HG03457 (cell line): ENCODE measurements at regions not wholly inside any gene's neighbourhood (a gene's known extent, or its start where the extent isn't known, plus 50 kb on each side); places are given as distances from the start of the nearest gene placed in this dataset.

ENCODE experiments used
- ATAC-seq: cut with Tn5 transposase; IDR thresholded peaks from one replicate; pipeline ENCODE4 v1.9.1; 2021; ENCODE audit warnings: moderate number of reproducible peaks; ENCODE audit not compliant: unreplicated experiment

DNA sequence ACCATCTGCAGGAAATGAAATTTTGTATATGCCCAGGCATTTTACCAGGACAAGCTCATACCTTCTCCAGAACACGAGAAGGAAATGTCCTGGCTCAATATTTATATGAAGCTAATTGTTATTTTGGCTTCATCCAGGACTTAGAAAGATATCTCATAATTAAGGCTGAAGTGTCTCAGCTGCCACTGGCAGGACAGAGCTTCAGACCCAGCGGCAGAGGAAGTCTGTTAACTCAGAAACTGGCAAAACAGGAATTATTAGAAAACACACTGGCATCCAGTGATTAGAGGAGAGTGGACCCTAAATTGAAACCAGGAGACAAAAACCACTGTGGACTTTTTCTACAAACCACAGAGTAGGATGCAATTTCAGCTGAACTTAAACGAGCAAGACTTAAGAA lies 329.7 kb downstream of the CYRIA start:
- ATAC-seq = no peak

- ATAC-seq = no peak
Observed at GRCh38 chr2:16335604-16335930, 330.1 kb downstream of the CYRIA start.

DNA sequence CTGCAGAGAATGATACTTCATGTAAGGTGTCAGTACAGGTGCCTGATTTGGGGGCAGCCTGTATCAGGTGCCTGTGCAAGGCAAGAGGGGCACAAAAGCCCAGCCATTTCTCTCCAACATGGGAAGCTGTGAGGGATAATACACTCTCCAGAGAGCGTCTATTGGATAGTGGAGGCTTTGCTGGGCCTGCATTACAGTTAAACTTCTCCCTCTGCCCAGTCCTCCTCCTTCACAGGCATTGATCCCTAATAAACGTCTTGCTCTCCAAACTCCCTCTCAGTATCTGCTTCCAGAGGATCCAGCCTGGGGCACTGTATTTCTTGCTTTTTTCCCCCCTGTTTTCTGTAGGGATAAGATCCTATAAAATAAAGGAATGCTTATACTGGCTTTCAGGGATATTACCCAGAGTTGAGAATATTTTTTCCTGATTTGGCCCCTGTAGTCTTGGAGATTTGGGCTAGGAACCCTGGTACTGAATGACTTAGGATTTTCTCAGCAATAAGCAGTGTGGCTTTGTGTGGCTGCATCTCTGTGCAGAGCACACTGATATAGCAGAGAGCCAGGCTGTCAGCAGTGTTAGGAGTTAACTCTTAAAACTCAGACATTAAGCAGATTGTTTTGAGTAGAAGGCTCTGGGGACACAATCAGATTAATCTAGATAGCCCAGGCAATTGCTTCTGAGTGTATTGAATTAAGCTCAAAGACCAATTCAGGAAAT lies 330.6 kb downstream of the CYRIA start:
- no peak for ATAC-seq

DNA sequence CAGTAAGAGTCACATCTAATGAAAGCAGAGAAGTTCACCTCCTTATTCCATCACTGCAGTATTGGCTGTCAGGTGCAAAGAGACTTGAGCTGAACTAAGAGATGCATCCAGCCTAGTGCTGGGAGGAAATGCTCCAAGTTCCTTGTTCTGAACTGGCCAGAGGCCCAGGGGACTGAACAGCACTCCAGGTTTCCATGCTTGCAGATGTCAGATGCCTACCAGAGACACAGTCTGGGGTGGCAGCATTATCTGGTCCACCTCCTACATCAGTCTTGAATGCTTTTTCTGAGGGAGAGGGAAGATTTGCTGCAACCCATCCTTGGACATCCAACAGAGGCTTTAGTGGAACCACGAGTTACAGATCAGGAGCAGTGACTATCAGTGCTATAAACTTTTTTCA lies 331.3 kb downstream of the CYRIA start:
- ATAC-seq = no peak

DNA sequence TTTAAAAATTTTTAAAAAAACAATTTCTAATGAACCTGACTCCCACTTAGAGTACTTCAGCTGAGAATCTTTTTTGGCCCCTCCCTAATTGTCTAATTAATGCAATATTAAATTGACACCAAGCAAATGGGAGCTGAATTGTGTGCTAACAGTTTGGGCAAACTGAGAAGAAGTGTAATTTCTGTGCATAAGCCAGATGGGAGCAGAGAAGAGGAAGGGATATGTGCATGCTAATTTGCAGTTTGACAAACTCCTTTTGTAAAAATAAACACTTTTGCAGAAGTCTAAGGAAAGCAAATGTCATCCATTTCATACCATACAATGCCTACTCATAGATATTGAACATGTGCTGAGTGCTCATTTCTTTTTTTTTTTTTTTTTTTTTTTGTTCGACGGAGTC lies 332.0 kb downstream of the CYRIA start:
- ATAC-seq = no peak

DNA sequence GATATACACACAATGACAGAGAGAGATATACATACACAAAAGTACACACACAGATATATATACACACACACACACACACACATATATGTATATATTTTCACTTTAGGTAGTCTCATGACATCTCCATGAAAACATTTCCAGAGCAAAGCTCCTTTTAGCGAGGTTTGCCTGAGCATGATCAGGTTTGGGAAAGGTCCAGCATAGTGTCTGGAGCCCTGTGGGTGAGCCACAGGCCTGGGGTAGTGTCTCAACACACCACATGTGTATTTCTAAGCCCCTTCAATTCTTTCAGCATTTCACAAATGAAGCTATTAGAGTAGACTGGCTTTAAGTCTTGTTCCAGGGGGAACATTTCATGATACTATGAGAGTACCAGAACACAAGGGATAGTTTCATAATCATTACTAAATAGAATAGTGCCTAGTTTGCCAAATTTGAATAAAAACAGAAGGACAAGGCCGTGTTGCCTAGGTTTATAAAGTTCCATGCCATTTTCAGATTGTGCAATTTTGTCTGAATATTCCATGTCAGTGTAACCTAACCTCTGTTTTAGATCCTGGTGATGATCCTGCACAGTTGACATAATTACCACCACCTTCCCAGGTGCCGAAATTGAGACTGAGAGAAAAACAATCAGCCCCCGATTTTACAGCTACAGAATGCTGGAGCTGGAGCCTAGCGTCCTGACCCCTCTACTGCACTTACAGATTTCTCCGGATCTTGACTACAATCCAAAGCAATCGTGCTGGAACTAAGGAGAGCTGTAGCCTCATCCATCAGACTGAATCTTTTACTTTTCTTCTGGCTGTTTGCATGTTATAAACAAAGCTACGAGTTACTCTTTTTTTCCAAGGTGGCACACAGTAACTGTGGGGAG lies 332.7 kb downstream of the CYRIA start:
- ATAC-seq = no peak

DNA sequence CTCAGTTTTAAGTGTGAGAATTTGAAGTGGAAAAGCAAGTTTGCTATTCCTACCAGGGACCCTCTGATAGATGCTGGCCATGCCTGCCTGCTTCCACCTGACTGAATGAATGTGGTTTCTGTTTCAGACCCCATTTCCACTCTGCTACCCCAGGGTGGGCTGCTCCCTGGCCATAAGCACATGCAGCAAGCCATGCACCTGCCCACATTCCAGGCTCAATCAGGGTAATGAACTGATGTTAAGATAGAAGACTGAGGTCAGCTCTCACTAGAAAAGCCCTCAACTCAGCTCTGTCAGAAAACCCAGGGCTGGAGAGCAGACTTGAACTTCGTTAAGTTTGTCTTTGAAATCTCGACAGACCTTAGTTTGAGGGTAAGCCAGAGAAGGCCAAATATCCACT lies 333.9 kb downstream of the CYRIA start:
- no peak for ATAC-seq

GRCh38 chr2:16330982-16331381 lies 334.7 kb downstream of the CYRIA start:
- ATAC-seq = no peak

- ATAC-seq = no peak
Observed at GRCh38 chr2:16330571-16330970, 335.1 kb downstream of the CYRIA start.

- ATAC-seq = no peak
Observed at GRCh38 chr2:16330012-16330411, 335.6 kb downstream of the CYRIA start.

DNA sequence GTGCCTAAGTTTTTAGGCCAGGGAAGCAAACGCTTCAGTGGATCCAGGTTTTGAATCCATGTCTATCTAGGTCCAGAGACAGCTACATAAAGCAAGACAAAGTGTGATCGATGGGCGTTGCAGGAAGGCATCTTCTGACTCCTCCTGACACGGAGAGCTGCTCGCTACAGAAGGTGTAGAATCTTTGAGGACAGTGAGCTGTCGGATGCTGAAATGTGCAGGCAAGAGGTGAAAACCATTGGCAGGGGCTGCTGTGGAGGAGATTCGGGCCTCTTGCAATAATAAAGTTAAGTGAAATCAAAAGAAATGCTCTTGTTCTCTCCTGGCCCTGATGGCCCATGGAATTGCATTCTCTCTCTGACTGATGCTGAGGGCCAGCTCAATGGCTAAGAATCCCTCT lies 336.2 kb downstream of the CYRIA start:
- no peak for ATAC-seq

DNA sequence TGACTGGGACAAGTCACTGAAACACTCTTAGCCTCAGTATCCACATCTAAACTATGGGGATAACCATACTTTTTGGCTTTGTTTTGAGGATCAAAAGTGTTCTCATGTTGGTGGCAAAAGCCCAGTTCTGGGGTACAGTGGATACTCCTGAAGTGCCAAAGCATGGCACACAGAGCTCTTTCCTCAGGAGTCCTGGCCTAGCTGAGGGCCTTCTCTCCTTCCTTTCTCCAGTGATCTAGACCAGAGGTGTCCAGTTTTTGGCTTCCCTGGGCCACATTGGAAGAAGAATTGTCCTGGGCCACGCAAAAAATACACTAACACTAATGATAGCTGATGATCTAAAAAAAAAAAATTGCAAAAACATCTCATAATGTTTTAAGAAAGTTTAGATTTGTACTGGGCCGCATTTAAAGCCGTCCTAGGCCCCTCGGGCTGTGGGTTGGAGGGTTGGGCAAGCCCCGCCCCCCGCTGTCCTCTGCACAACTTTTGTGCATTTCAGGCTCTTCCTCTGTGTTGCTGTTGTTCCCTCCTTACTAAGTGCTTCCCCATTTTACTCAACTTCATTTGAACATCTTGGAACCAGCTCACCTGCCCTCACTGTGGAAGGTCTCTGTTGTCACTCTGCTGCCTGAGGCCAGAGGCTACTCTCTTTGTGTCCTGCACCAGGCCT lies 337.0 kb downstream of the CYRIA start:
- ATAC-seq = no peak

DNA sequence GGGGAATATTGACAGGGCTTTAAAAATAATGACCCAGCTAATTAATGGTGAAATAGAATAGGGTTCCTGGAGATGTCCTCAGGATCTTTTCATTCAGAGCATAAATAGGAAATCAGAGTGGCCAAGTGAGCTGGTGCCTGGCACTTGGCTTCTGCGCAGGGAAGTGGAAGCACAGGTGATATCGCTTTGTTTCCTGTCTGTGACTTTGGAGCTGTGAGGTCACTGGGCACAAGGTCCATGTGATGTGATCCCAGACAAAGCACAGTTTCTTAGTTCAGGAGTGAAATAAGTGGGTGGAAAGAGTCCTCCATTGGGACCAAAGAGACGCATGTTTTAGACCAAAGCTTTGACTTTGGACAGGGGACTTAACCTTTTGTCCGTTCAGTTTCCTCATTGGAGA lies 338.3 kb downstream of the CYRIA start:
- no peak for ATAC-seq

GRCh38 chr2:16326711-16327300 lies 338.8 kb downstream of the CYRIA start:
- no peak for ATAC-seq

- no peak for ATAC-seq
Observed at GRCh38 chr2:16325976-16326510, 339.6 kb downstream of the CYRIA start.

GRCh38 chr2:16325016-16325975 lies 340.3 kb downstream of the CYRIA start:
- ATAC-seq = no peak

GRCh38 chr2:16324544-16324937 lies 341.1 kb downstream of the CYRIA start:
- ATAC-seq = no peak

- ATAC-seq = no peak
Observed at GRCh38 chr2:16323551-16324543, 341.8 kb downstream of the CYRIA start.

DNA sequence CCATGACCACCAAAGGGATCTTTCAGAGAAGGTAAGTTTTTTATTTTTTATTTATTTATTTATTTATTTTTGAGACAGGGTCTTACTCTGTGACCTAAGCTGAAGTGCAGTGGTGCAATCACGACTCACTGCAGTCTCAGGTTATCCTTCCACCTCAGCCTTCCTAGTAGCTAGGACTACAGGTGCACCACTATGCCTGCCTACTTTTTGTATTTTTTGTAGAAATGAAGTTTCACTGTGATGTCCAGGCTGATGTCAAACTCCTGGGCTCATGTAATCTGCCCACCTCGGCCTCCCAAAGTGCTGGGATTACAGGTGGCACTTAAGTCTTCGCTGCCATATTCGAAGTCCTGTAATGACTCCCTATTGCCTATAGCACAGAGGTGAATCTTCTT lies 342.5 kb downstream of the CYRIA start:
- no peak for ATAC-seq
